ENCODE measurements at regions not wholly inside any gene's neighbourhood (a gene's known extent, or its start where the extent isn't known, plus 50 kb on each side); places are given as distances from the start of the nearest gene placed in this dataset.

GRCh38 chr15:23855947-23856346 is 168.8 kb upstream of the NDN start:
- Histone ChIP-seq H3K79me2 (ENCODE audit: insufficient read depth, low read length) (no peaks in the 10 kb centered on the region), H3K4me3 (ENCODE audit: insufficient read depth, low read depth, low read length) (no peak overlapping the region), H3K27me3 (ENCODE audit: insufficient read depth, low read length) (no peaks in the 10 kb centered on the region), H3K36me3 (ENCODE audit: insufficient read depth, low read length) (no peaks in the 10 kb centered on the region), H3K27ac (ENCODE audit: low read depth, low read length) (no peak overlapping the region), H4K20me1 (ENCODE audit: insufficient read depth, low read length) (no peaks in the 10 kb centered on the region), H2AFZ (ENCODE audit: low read depth, low read length) (no peak overlapping the region), H3K4me2 (ENCODE audit: low read length) (no peak overlapping the region), H3K9me3 (ENCODE audit: insufficient read depth, low read depth, low read length) (no peaks in the 10 kb centered on the region), H3K9ac (ENCODE audit: low read length) (no peak overlapping the region), H3K4me1 (ENCODE audit: insufficient read depth, low read length) (no peaks in the 10 kb centered on the region)
- TF ChIP-seq CTCF (IDR thresholded peaks at IDR 0.05; ENCODE audit: insufficient read depth, low read depth, low read length), result no peak
- TF ChIP-seq EZH2 (IDR thresholded peaks at IDR 0.05; ENCODE audit: insufficient read depth, low read length), result no peak
- H3K4me3 Mint-ChIP-seq (ENCODE audit: unreplicated experiment), result no peak overlapping the region
- DNase-seq (ENCODE audit: low read depth), result no peak
- no peaks in the 10 kb centered on the region for H3K36me3 Mint-ChIP-seq (ENCODE audit: low read depth, unreplicated experiment)
- H3K9me3 Mint-ChIP-seq (ENCODE audit: unreplicated experiment), result peaks cover 5% of the 10 kb centered on the region
- FAIRE-seq, result no peak
- peaks cover 10% of the 10 kb centered on the region for H3K27me3 Mint-ChIP-seq (ENCODE audit: low read depth, unreplicated experiment)
- H3K4me1 Mint-ChIP-seq (ENCODE audit: low read depth, unreplicated experiment), result peaks cover 7% of the 10 kb centered on the region
- no peak overlapping the region for H3K27ac Mint-ChIP-seq (ENCODE audit: unreplicated experiment)

GRCh38 chr15:23857028-23857641 is 170.0 kb upstream of the NDN start:
- H3K4me2 ChIP-seq (ENCODE audit: low read length), result peak overlapping the region; percentile 35

More at GRCh38 chr15:23857028-23857641, 170.0 kb upstream of the NDN start:
- Histone ChIP-seq H3K79me2 (ENCODE audit: insufficient read depth, low read length) (no peaks in the 10 kb centered on the region), H2AFZ (ENCODE audit: low read depth, low read length) (no peak overlapping the region), H3K27me3 (ENCODE audit: insufficient read depth, low read length) (no peaks in the 10 kb centered on the region), H3K27ac (ENCODE audit: low read depth, low read length) (no peak overlapping the region), H3K9me3 (ENCODE audit: insufficient read depth, low read depth, low read length) (no peaks in the 10 kb centered on the region), H3K4me3 (ENCODE audit: insufficient read depth, low read depth, low read length) (no peak overlapping the region), H3K9ac (ENCODE audit: low read length) (no peak overlapping the region), H3K4me1 (ENCODE audit: insufficient read depth, low read length) (no peaks in the 10 kb centered on the region), H3K36me3 (ENCODE audit: insufficient read depth, low read length) (no peaks in the 10 kb centered on the region), H4K20me1 (ENCODE audit: insufficient read depth, low read length) (no peaks in the 10 kb centered on the region)
- no peaks in the 10 kb centered on the region for H3K36me3 Mint-ChIP-seq (ENCODE audit: low read depth, unreplicated experiment)
- DNase-seq (ENCODE audit: low read depth), result no peak
- TF ChIP-seq CTCF (IDR thresholded peaks at IDR 0.05; ENCODE audit: insufficient read depth, low read depth, low read length), result peak; percentile 51
- TF ChIP-seq EZH2 (IDR thresholded peaks at IDR 0.05; ENCODE audit: insufficient read depth, low read length), result no peak
- H3K4me3 Mint-ChIP-seq (ENCODE audit: unreplicated experiment), result no peak overlapping the region
- H3K27me3 Mint-ChIP-seq (ENCODE audit: low read depth, unreplicated experiment), result peaks cover 13% of the 10 kb centered on the region
- no peak overlapping the region for H3K27ac Mint-ChIP-seq (ENCODE audit: unreplicated experiment)
- H3K4me1 Mint-ChIP-seq (ENCODE audit: low read depth, unreplicated experiment), result peaks cover 7% of the 10 kb centered on the region
- FAIRE-seq, result no peak
- H3K9me3 Mint-ChIP-seq (ENCODE audit: unreplicated experiment), result peaks cover 6% of the 10 kb centered on the region
